H54 (cell line): ENCODE measurements at regions not wholly inside any gene's neighbourhood (a gene's known extent, or its start where the extent isn't known, plus 50 kb on each side); places are given as distances from the start of the nearest gene placed in this dataset.
"Not testable (repeated sequence)": the region's sequence is repeated elsewhere in the genome, so short reads cannot be mapped to it uniquely, and the experiment has no call there.

ENCODE experiments used
- DNase-seq: peaks from one replicate; pipeline ENCODE4 v3.0.0; 2011; ENCODE audit warnings: low spot score, mixed read lengths; ENCODE audit not compliant: insufficient read length
- FAIRE-seq: peaks from 3 replicates; lab custom pipeline; 2011; peaks lifted over from hg19 to GRCh38; lab: Jason Lieb, UNC
- POLR2A ChIP-seq: IDR thresholded peaks from 2 replicates; pipeline ENCODE4 v1.6.1; 2011; ENCODE audit warnings: low read depth, mild to moderate bottlenecking, low read length

DNA sequence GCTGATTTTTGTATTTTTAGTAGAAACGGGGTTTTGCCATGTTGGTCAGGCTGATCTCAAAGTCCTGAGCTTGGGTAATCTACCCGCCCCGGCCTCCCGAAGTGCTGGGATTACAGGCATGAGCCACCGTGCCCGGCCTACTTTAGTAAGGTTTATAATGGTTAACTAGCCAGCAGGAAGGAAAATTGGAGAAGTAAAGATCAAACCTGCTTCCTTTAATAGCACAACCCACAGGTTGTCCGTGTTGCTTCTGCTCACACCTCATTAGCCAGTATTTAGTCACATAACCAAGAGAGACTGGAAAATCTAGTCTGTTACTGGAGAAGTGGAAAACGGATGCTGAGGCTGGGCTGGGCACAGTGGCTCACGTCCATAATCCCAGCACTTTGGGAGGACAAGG is 51.9 kb upstream of the TBL1XR1 start:
- no peak for TF ChIP-seq POLR2A
- no peak for FAIRE-seq
- DNase-seq, result no peak

DNA sequence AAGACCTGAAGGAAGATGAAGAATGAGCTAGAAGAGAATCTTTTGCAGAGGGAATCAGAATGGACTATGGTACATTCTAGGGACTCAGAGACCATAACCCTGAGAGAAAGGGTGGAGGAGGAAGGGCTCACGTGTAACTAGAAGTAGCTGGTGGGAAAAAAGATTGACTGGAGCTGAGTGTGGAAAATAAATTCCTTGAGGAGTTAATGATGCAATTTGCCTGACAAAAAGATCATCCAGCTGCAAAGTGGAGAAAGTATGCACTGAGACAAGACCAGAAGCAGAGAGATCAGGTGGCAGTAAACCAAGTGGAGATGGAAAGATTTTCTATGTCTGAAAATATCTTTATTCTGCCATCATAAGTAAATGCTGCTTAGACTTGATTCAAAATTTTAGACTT is 52.9 kb upstream of the TBL1XR1 start:
- no peak for TF ChIP-seq POLR2A
- no peak for FAIRE-seq
- DNase-seq, result no peak

DNA sequence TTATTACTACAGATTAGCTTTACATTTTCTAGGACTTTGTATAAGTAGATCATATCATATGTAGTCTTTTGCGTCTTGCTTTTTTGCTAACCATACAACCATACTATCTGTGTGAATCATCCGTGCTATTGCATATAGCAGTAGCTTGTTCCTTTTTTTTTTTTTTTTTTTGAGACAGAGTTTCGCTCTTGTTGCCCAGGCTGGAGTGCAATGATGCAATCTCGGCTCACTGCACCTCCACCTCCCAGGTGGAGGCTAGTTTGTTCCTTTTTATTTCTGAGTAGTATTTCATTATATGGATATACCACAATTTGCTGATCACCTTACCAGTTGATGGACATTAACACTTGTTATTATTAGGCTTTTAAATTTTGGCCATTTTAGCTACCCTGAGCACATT is 54.5 kb upstream of the TBL1XR1 start:
- DNase-seq (no peak), FAIRE-seq (no peak)
- TF ChIP-seq POLR2A, result no peak

DNA sequence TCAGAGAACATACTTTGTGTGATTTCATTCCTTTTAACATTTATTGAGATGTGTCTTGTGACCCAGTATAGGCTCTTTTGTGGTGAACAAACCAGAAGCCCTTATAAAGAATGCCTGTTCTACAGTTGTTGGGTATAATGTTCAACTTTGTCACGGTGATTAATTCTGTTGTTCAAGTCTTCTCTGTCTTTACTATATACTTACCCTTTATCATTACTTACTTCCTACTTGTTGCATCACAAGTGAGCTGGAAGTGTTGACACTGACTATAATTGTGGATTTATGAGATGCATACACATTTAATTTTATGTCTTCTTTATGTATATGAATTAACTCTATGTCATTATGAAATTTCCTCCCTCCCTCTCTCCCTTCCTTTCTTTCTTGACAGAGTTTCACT is 59.7 kb upstream of the TBL1XR1 start:
- no peak for TF ChIP-seq POLR2A
- DNase-seq, result no peak
- no peak for FAIRE-seq

DNA sequence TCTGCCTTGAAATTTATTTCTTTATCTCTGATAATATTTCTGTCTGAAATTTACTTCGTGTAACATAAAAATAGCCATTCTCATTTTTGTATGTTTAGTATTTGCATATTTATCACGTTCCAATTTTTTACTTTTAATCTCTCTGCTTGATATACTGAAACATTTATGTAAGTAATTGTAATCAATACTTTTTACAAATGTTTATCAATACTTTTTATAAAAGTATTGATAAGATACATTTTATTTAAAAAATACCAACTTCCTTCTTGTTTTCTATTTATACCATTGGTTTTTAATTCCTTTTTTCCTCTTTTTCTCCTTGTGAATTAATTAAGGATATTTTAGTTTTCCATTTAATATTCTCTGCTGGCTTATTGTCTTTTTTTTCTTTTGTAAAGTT is 60.3 kb upstream of the TBL1XR1 start:
- no peak for FAIRE-seq
- TF ChIP-seq POLR2A, result no peak
- DNase-seq, result no peak

DNA sequence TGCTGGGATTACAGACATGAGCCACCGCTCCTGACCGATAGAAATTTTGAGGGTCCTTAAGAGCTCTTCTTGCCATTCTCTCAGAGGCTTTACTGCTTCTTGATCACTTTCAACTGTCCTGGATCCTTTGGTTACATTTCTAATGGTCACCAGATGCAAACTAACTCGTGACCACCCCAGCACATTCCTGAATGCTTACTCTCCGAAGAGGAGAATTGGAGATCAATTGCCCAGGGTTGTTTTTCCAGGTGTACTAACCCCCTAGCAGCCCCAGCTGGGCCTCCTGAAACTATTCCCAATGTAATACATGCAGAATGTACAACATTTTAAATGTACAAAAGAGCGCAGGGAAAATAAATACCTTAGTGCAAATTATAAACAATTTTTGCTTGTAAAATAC is 65.1 kb upstream of the TBL1XR1 start:
- no peak for TF ChIP-seq POLR2A
- FAIRE-seq (no peak), DNase-seq (no peak)

DNA sequence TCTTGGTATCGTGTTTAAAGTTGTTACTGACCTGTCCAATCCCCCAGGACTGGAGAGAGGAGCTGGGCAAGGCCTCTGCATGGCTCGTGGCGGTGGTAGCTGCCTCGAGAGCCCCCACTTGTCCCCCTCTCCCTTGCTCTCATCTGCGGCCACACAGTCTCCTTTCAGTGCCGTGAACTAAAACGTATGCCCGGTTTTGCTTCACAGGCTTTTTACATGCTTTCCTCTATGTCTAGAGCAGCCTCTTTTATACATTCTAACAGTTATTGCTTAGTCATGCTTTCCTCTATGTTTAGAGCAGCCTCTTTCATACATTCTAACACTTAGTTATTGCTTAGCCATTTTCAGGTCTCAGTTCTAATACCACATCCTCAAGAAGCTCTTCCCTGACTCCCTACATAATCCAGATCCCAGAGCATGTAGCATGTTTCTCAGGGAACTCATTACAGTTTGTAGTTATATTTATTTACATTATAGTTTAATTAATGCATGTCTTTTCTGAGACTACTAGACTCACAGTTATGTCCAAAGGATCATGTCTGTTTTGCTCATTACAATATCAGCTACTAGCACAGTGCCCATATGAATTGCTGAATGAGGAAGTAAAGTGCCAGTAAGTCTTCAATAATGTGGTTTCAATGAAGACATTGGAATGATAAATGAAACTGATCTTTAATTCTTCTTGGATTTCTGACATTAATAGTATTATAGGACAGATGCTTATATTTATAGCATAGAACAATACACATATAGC is 66.5 kb upstream of the TBL1XR1 start:
- no peak for FAIRE-seq
- no peak for DNase-seq
- TF ChIP-seq POLR2A, result no peak

DNA sequence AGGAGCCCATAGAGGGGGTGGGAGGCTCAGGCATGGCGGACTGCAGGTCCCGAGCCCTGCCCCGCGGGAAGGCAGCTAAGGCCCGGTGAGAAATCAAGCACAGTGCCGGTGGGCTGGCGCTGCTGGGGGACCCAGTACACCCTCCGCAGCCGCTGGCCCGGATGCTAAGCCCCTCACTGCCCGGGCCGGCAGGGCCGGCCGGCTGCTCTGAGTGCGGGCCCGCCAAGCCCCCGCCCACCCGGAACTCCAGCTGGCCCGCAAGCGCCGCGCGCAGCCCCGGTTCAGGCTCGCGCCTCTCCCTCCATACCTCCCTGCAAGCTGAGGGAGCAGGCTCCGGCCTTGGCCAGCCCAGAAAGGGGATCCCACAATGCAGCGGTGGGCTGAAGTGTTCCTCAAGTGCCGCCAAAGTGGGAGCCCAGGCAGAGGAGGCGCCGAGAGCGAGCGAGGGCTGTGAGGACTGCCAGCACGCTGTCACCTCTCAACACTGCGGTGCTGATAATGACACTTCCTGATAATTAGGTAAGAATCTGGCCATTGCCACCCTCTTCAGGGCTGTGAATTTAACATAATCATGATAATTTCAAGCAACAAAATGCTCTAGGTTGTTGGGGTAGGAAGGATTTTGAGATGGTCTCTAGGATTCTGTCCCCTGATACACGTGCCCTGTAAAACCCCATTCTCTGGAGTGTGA is 74.7 kb upstream of the TBL1XR1 start:
- DNase-seq, FAIRE-seq: not testable (repeated sequence)

DNA sequence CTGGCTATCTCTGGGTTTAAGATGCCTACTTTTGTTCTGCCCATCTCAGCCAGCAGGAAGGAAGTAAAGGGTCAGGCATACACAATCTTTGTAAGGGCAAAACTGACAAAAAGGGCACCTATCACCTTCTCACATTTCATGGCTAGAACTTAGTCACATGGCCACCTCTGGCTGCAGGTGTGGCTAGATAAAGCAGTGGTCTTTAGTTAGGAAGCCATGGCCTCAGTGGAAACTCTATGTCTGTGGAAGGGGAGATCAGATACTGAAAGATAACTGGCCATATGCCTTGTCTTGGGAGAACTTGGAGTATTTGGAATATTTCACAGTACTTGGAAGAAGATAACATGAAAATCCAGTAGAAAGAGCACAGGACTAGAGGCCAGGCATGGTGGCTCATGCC is 80.7 kb upstream of the TBL1XR1 start:
- no peak for FAIRE-seq
- no peak for DNase-seq
- TF ChIP-seq POLR2A, result no peak

DNA sequence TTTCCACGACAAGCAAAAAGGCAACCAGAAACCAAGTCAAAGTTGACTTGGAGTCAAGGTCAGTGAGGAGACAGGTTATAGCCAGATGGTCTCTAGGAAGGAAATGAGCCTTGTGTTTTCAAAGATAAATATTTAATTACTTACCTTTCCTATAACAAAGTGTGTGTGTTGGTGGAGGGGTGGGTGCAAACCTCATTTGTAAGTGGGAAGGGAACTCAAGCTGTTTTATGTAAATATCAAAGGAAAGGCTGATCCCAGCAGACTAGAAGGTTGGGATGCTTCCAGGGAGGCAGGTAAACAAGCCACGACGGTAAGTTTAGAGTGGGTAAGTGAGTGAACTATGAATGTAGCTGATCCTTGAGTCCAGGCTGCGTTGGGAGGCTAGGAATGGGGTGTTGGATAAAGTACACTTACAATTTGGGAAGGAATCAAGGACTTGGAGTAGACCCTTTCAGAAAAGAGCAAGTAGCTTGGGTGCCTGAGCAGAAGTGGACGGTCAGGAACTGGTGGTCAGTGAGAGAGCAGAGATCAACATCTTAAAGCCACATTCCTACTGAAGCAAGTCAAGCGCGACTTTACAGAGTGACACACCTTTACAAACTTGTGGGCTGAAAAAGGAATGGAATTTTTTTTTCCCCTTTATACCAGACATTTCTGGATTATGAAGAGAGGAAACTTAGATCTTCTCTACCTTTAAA is 82.0 kb upstream of the TBL1XR1 start:
- FAIRE-seq (no peak), DNase-seq (no peak)
- no peak for TF ChIP-seq POLR2A

DNA sequence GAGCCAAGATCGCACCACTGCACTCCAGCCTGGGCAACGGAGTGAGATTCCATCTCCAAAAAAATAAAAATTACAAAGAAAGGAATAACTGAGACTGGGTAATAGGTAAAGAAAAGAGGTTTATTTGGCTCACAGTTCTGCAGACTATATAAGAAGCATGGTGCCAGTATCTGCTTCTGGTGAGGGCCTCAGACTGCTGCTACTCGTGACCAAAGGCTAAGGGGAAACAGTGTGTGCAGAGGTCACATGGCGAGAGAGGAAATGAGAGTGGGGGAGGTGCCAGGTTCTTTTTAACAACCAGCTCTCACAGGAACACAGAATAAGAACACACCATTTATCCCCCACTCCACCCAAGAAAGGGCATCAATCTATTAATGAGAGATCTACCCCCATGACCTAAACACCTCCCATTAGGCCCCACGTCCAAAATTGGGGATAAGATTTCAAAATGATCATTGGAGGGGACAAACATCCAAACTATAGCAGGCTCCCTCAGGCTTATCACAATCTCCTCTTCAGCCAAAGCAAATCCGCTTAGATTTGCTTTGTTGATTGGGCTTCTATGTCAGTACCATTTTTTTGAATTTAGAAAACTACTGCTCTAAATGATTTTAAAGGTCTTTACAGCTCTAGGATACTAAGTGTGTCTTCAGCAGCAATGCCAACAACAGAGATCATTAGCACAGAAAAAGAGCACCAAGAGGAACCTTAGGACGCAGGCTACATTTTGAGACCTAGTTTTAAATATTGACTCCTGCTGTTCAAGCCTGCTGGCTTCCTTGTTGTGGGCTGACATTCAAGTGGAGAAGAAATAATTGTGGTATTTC is 84.2 kb upstream of the TBL1XR1 start:
- no peak for FAIRE-seq
- no peak for DNase-seq
- no peak for TF ChIP-seq POLR2A

DNA sequence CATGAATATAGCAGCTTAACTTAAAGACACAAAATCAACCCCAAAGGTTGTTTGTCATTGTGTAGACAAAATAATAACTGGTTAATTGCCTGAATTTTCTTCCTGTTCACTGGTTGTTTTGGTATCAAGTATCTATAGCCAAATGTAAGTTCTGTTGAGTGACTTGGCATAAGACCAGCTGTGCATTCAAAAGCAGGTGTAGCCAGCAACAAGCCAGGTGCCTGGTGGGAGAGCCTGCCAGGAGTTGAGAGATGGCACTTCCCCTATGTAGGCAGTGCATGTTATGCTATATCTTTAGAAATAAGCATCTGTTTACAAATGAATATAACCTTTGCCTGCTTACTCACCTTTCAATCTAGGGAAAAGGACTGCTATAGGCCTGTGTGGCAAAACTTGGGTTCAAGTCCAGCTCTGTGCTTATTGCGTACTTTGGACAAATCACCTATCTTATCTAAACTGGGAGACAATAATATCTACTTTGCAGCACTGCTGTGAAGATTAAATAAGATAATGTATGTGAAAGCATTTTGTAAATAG is 84.9 kb upstream of the TBL1XR1 start:
- TF ChIP-seq POLR2A, result no peak
- FAIRE-seq, result no peak
- DNase-seq, result no peak

DNA sequence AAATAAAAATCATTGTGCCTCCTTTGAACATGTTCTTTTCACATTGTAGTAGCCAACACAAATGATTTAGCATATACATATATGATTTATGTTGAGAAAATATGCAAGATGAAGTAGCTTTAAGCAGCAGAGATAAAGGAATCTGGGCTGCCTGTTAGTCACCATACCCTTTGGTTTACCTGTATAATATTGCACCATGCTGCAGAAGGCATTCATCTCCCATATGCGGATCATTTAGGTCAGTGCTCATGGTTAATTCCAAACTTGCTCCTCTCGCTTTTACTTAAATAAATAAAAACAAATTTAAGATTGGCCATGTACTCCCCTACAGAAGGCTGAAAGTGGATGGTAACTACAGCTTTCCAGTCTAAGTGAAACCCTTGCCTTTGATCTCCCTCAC is 86.7 kb upstream of the TBL1XR1 start:
- no peak for TF ChIP-seq POLR2A
- FAIRE-seq (no peak), DNase-seq (no peak)
